Keratinocyte (primary cell): ENCODE measurements at regions not wholly inside any gene's neighbourhood (a gene's known extent, or its start where the extent isn't known, plus 50 kb on each side); places are given as distances from the start of the nearest gene placed in this dataset.
A peak's percentile ranks its signal among the peaks of the same experiment; 100 is the strongest.
"Not testable (repeated sequence)": the region's sequence is repeated elsewhere in the genome, so short reads cannot be mapped to it uniquely, and the experiment has no call there.

ENCODE experiments used
- DNase-seq: peaks from one replicate; pipeline ENCODE4 v3.0.0-alpha.2; 2011; ENCODE audit warnings: low read depth, missing footprints, low spot score
- FAIRE-seq: peaks from 2 replicates; lab custom pipeline; 2011; peaks lifted over from hg19 to GRCh38; lab: Jason Lieb, UNC
- H2AFZ ChIP-seq: 2 replicates; pipeline ENCODE4 v1.6.0; 2012; ENCODE audit warnings: low read length, control low read depth, inconsistent platforms; ENCODE audit not compliant: control insufficient read depth
- H3K27ac ChIP-seq: 2 replicates; pipeline ENCODE4 v1.5.1; 2011; ENCODE audit warnings: low read length; ENCODE audit not compliant: control insufficient read depth, insufficient read depth
- H3K27me3 ChIP-seq: 3 replicates; pipeline ENCODE4 v1.6.0; 2011; ENCODE audit warnings: low read length; ENCODE audit not compliant: control insufficient read depth, insufficient read depth; ENCODE audit errors: extremely low read depth
- H3K36me3 ChIP-seq, 2 experiments: 2 replicates in 1 of 2; 3 replicates in 1 of 2; pipeline ENCODE4 v1.5.1; 2011; ENCODE audit warnings: low read length in 2 of 2, mild to moderate bottlenecking in 1 of 2; ENCODE audit not compliant: control insufficient read depth in 2 of 2, insufficient read depth in 2 of 2; ENCODE audit errors: extremely low read depth in 1 of 2
- H3K4me1 ChIP-seq: 3 replicates; pipeline ENCODE4 v1.5.1; 2011; ENCODE audit warnings: low read length; ENCODE audit not compliant: control insufficient read depth, insufficient read depth; ENCODE audit errors: extremely low read depth
- H3K4me2 ChIP-seq: 3 replicates; pipeline ENCODE4 v1.6.0; 2011; ENCODE audit warnings: low read depth, low read length; ENCODE audit not compliant: control insufficient read depth, insufficient read depth; ENCODE audit errors: extremely low read depth
- H3K4me3 ChIP-seq, 3 experiments: fragments of 200-600 bp in 1 of 3; sonication (generic) in 1 of 3; 2 replicates in 2 of 3; 3 replicates in 1 of 3; pipeline ENCODE4 v1.5.1; 2011 to 2016; ENCODE audit warnings: low read length in 3 of 3, mild to moderate bottlenecking in 3 of 3, control low read depth in 2 of 3, inconsistent platforms in 1 of 3, low read depth in 1 of 3, mixed read lengths in 1 of 3, mixed run types in 1 of 3, moderate library complexity in 1 of 3; ENCODE audit not compliant: control insufficient read depth in 2 of 3, insufficient read depth in 2 of 3; ENCODE audit errors: extremely low read depth in 1 of 3
- H3K79me2 ChIP-seq: 2 replicates; pipeline ENCODE4 v1.6.0; 2012; ENCODE audit warnings: low read length; ENCODE audit not compliant: control insufficient read depth, insufficient read depth
- H3K9ac ChIP-seq: 3 replicates; pipeline ENCODE4 v1.6.0; 2011; ENCODE audit warnings: low read length; ENCODE audit not compliant: control insufficient read depth, insufficient read depth; ENCODE audit errors: extremely low read depth
- H3K9me1 ChIP-seq: 3 replicates; pipeline ENCODE4 v1.6.0; 2011; ENCODE audit warnings: low read length; ENCODE audit not compliant: control insufficient read depth, insufficient read depth; ENCODE audit errors: extremely low read depth
- H3K9me3 ChIP-seq: 2 replicates; pipeline ENCODE4 v1.5.1; 2012; ENCODE audit warnings: low read depth, low read length; ENCODE audit not compliant: control insufficient read depth
- H4K20me1 ChIP-seq: 3 replicates; pipeline ENCODE4 v1.6.0; 2011; ENCODE audit warnings: low read length; ENCODE audit not compliant: control insufficient read depth, insufficient read depth; ENCODE audit errors: extremely low read depth
- EZH2 ChIP-seq: IDR thresholded peaks from one replicate; pipeline ENCODE4 v1.6.1; 2012; ENCODE audit warnings: inconsistent platforms, mild to moderate bottlenecking, low read length, moderate library complexity
- dilution Hi-C: fragments of 300-500 bp; cut with MboI; formaldehyde crosslinking; loops from one replicate; pipeline ENCODE4 v1.7.0; 2020; ENCODE audit warnings: low sequenced_read_pairs; ENCODE audit not compliant: extremely low pct_ligation_motif_present
- TF ChIP-seq, protein P1 (sequence below), 3 experiments: IDR thresholded peaks in 1 of 3; conservative IDR thresholded peaks in 1 of 3; optimal IDR thresholded peaks in 1 of 3; 2 replicates in 2 of 3; 3 replicates in 1 of 3; pipeline versions ENCODE3 to v1.5.1; 2011; ENCODE audit warnings: low read length in 3 of 3, mild to moderate bottlenecking in 3 of 3, moderate library complexity in 2 of 3, control low read depth in 1 of 3, inconsistent platforms in 1 of 3; ENCODE audit not compliant: insufficient read depth in 2 of 3; ENCODE audit errors: extremely low read depth in 1 of 3

DNA sequence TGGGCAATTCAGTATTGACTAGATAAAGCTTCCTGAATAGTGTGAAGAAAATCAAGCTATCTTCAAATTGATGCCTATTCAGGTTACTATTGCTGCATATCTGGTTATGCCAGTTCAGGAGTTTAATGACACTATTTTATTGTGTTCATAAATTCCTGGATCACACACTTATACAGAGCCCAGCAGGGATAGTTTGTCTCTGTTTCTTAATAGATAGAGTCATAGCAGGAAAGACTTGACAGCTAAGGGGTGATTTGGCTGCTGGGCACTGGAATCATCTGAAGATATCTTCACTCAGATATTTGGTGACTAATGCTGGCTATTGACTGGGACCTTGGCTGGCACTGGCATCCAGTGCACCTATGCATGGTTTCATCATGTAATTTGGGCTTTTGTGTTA lies 187.8 kb downstream of the PYDC2 start:
- Histone ChIP-seq H2AFZ (no peak overlapping the region), H3K4me2 (peak overlapping the region; percentile 16), H3K36me3 (no peaks in the 10 kb centered on the region), H3K27me3 (no peaks in the 10 kb centered on the region), H3K9ac (no peak overlapping the region), H3K4me3 (no peak overlapping the region), H3K4me1 (peaks cover 11% of the 10 kb centered on the region), H3K79me2 (no peaks in the 10 kb centered on the region), H3K9me1 (no peaks in the 10 kb centered on the region), H4K20me1 (no peaks in the 10 kb centered on the region), H3K27ac (no peak overlapping the region), H3K9me3 (no peaks in the 10 kb centered on the region)
- dilution Hi-C loops, result no loop called here
- FAIRE-seq, result no peak
- no peak for TF ChIP-seq EZH2
- TF ChIP-seq, protein P1, sequence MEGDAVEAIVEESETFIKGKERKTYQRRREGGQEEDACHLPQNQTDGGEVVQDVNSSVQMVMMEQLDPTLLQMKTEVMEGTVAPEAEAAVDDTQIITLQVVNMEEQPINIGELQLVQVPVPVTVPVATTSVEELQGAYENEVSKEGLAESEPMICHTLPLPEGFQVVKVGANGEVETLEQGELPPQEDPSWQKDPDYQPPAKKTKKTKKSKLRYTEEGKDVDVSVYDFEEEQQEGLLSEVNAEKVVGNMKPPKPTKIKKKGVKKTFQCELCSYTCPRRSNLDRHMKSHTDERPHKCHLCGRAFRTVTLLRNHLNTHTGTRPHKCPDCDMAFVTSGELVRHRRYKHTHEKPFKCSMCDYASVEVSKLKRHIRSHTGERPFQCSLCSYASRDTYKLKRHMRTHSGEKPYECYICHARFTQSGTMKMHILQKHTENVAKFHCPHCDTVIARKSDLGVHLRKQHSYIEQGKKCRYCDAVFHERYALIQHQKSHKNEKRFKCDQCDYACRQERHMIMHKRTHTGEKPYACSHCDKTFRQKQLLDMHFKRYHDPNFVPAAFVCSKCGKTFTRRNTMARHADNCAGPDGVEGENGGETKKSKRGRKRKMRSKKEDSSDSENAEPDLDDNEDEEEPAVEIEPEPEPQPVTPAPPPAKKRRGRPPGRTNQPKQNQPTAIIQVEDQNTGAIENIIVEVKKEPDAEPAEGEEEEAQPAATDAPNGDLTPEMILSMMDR (optimal IDR thresholded peaks at IDR 0.05 in 1 of 3, IDR thresholded peaks at IDR 0.05 in 1 of 3, conservative IDR thresholded peaks at IDR 0.05 in 1 of 3; ENCODE audit: extremely low read depth in 1 of 3, insufficient read depth in 2 of 3, low read length in 3 of 3), result no peak
- no peak for DNase-seq

DNA sequence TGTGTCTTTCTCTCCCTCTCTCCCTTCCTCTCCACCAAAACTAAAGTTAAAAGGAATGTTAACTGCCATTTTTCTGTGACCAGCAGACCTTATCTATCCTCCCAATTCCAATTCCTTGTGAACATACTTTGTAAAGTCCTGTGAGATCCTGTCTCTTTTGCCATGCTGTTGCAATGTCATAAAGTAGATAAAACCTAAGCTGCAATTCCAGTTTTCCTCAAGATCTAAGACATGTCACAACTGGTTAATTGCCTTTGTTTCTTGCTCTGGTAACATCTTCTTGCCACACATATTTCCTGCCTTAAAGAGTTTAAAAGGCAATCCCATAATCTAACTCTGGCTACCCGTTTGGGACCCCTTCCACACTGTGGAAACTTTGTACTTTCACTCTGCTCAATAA lies 188.7 kb downstream of the PYDC2 start:
- H3K9ac ChIP-seq, result no peak overlapping the region
- no peaks in the 10 kb centered on the region for H3K9me3 ChIP-seq
- H3K9me1 ChIP-seq, result no peaks in the 10 kb centered on the region
- no peaks in the 10 kb centered on the region for H3K27me3 ChIP-seq
- dilution Hi-C loops, result no loop called here
- H3K36me3 ChIP-seq, result no peaks in the 10 kb centered on the region
- H3K4me1 ChIP-seq, result peaks cover 11% of the 10 kb centered on the region
- TF ChIP-seq, protein P1 (optimal IDR thresholded peaks at IDR 0.05 in 1 of 3, IDR thresholded peaks at IDR 0.05 in 1 of 3, conservative IDR thresholded peaks at IDR 0.05 in 1 of 3; ENCODE audit: extremely low read depth in 1 of 3, insufficient read depth in 2 of 3, low read length in 3 of 3), result no peak
- TF ChIP-seq EZH2, result no peak
- no peaks in the 10 kb centered on the region for H3K79me2 ChIP-seq
- H3K27ac ChIP-seq, result peak overlapping the region; percentile 18
- H3K4me3 ChIP-seq, result peak overlapping the region in 1 of 3 experiments; percentile 18
- peak overlapping the region; percentile 34 for H3K4me2 ChIP-seq
- DNase-seq (no peak), FAIRE-seq (peak; percentile 69)
- H2AFZ ChIP-seq, result peak overlapping the region; percentile 76
- H4K20me1 ChIP-seq, result no peaks in the 10 kb centered on the region

DNA sequence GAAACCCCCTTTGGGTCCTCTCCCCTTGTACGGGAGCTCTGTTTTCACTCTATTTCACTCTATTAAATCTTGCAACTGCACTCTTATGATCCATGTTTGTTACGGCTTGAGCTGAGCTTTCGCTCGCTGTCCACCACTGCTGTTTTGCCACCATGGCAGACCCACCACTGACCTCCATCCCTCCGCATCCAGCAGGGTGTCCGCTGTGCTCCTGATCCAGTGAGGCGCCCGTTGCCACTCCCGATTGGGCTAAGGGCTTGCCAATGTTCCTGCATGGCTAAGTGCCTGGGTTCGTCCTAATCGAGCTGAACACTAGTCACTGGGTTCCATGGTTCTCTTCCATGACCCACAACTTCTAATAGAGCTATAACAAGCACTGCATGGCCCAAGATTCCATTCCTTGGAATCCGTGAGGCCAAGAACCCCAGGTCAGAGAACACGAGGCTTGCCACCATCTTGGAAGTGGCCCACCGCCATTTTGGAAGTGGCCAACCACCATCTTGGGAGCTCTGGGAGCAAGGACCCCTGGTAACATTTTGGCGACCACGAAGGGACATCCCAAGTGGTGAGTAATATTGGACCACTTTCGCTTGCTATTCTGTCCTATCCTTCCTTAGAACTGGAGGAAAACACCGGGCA lies 197.9 kb downstream of the PYDC2 start:
- FAIRE-seq, dilution Hi-C loops: not testable (repeated sequence)

DNA sequence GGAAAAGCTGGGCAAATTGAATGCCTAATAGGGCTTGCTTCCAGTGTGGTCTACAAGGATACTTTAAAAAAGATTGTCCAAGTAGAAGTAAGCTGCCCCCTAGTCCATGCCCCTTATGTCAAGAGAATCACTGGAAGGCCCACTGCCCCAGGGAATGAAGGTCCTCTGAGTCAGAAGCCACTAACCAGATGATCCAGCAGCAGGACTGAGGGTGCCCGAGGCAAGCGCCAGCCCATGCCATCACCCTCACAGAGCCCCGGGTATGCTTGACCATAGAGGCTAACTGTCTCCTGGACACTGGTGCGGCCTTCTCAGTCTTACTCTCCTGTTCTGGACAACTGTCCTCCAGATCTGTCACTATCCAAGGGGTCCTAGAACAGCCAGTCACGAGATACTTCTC lies 201.2 kb downstream of the PYDC2 start:
- H3K4me3 ChIP-seq, FAIRE-seq, dilution Hi-C loops: not testable (repeated sequence)

More for the DNA sequence above, 197.9 kb downstream of the PYDC2 start:
- H3K27me3 ChIP-seq, H3K79me2 ChIP-seq, H3K36me3 ChIP-seq, H3K4me3 ChIP-seq, H3K4me1 ChIP-seq, H3K9me3 ChIP-seq, H2AFZ ChIP-seq, H4K20me1 ChIP-seq, H3K9ac ChIP-seq, DNase-seq, H3K9me1 ChIP-seq, H3K4me2 ChIP-seq, H3K27ac ChIP-seq: not testable (repeated sequence)

More for the DNA sequence above, 201.2 kb downstream of the PYDC2 start:
- not testable (repeated sequence) for H3K9me1 ChIP-seq, H3K9ac ChIP-seq, H3K36me3 ChIP-seq, H2AFZ ChIP-seq, H3K9me3 ChIP-seq, H3K27me3 ChIP-seq, H4K20me1 ChIP-seq, H3K79me2 ChIP-seq, DNase-seq, H3K4me1 ChIP-seq, H3K27ac ChIP-seq, H3K4me2 ChIP-seq
